ENCODE measurements at regions not wholly inside any gene's neighbourhood (a gene's known extent, or its start where the extent isn't known, plus 50 kb on each side); places are given as distances from the start of the nearest gene placed in this dataset.

DNA sequence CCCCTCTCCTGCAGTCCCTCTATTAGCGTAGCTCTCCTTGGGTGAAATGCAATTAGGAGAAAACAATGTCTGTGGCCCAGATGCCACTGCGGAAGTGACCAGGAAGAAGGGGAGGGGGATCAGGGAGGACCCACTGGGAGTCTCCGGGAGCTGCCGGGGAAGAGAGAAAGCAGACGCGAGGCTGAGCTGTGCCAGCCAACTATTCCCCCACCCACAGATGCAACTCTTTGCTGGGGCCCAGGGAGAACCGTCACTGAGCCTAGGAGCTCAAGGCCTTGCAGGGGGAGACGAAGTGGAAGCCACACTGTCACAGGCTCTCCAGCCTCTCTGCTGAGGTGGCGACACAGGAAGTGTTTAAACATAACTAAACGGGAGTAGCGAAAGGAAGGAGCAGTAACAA is 149.2 kb downstream of the BCOR start:
- Histone ChIP-seq H3K27ac (ENCODE audit: insufficient read depth, low read length) (no peak overlapping the region), H3K9ac (ENCODE audit: low read depth, low read length) (no peak overlapping the region)
- CTCF ChIA-PET: interaction anchor here (0.8 kb wide), 1 partner anchor 218 kb away, joined by 3 read pairs; no protein-coding TSS in a partner anchor

More for the DNA sequence above, 149.2 kb downstream of the BCOR start:
- BruUV-seq (replicated peaks): no TSS peak
- intact Hi-C loops (cut with micrococcal nuclease) (no loop called here), dilution Hi-C loops (cut with HindIII; ENCODE audit: low sequenced_read_pairs, unreplicated experiment) (no loop called here), in situ Hi-C loops (cut with MboI; ENCODE audit: low sequenced_read_pairs) (no loop called here)
- Histone ChIP-seq H2BK120ac (ENCODE audit: low read depth, low read length) (no peak overlapping the region), H2BK20ac (ENCODE audit: low read depth, low read length) (no peak overlapping the region), H3K14ac (replicated peaks; ENCODE audit: low read depth, low read length) (no peak overlapping the region), H4K91ac (ENCODE audit: insufficient read depth, low read depth, low read length) (no peak overlapping the region), H4K20me1 (ENCODE audit: insufficient read depth, low read length) (no peaks in the 10 kb centered on the region; the same call in 1 of the 2 replicates), H2BK15ac (ENCODE audit: low read depth, low read length) (no peak overlapping the region; the same call in 2 of the 3 replicates), H3K4me1 (ENCODE audit: control insufficient read depth, insufficient read depth, low read length) (0 out of 2 replicates have a peak, but pooled peaks cover 2% of the 10 kb centered on the region), H3K27me3 (ENCODE audit: control insufficient read depth, insufficient read depth, low read length) (peaks cover 22% of the 10 kb centered on the region), H3K36me3 (ENCODE audit: control insufficient read depth, insufficient read depth, low read length) (no peaks in the 10 kb centered on the region), H3K23ac (ENCODE audit: low read depth, low read length) (no peak overlapping the region), H4K5ac (ENCODE audit: low read depth, low read length) (no peak overlapping the region), H2AK5ac (ENCODE audit: low read depth, low read length) (no peak overlapping the region), H3K9me1 (ENCODE audit: insufficient read depth, low read length) (peaks cover 7% of the 10 kb centered on the region; the same call in 1 of the 2 replicates), H3K18ac (ENCODE audit: low read depth, low read length) (no peak overlapping the region), H3K9me3 (ENCODE audit: control insufficient read depth, insufficient read depth, low read length) (0 out of 2 replicates have a peak, but pooled peaks cover 3% of the 10 kb centered on the region), H2AK9ac (replicated peaks; ENCODE audit: low read depth, low read length, poor library complexity) (no peak overlapping the region), H4K8ac (ENCODE audit: low read depth in 2 of 2, low read length in 2 of 2) (no peak overlapping the region), H2BK5ac (ENCODE audit: low read depth, low read length, poor library complexity, severe bottlenecking) (no peak overlapping the region), H3K79me1 (ENCODE audit: low read depth in 1 of 2, low read length in 2 of 2) (no peaks in the 10 kb centered on the region), H3K4me2 (ENCODE audit: low read depth, low read length) (no peak overlapping the region), H2AFZ (replicated peaks; ENCODE audit: low read length, poor library complexity) (no peak overlapping the region), H3K4me3 (ENCODE audit: insufficient read depth, low read depth, low read length) (no peak overlapping the region), H3K4ac (ENCODE audit: low read depth, low read length) (no peak overlapping the region), H3K56ac (ENCODE audit: extremely low read depth, insufficient read depth, low read length) (no peak overlapping the region)
- TF ChIP-seq MXI1 (IDR thresholded peaks at IDR 0.05; ENCODE audit: borderline replicate concordance, low read depth, low read length): no peak
- TF ChIP-seq, protein P1, sequence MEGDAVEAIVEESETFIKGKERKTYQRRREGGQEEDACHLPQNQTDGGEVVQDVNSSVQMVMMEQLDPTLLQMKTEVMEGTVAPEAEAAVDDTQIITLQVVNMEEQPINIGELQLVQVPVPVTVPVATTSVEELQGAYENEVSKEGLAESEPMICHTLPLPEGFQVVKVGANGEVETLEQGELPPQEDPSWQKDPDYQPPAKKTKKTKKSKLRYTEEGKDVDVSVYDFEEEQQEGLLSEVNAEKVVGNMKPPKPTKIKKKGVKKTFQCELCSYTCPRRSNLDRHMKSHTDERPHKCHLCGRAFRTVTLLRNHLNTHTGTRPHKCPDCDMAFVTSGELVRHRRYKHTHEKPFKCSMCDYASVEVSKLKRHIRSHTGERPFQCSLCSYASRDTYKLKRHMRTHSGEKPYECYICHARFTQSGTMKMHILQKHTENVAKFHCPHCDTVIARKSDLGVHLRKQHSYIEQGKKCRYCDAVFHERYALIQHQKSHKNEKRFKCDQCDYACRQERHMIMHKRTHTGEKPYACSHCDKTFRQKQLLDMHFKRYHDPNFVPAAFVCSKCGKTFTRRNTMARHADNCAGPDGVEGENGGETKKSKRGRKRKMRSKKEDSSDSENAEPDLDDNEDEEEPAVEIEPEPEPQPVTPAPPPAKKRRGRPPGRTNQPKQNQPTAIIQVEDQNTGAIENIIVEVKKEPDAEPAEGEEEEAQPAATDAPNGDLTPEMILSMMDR (conservative IDR thresholded peaks at IDR 0.05; ENCODE audit: low read depth, low read length): no peak
- TF ChIP-seq POLR2A (IDR thresholded peaks at IDR 0.05; ENCODE audit: low read depth, low read length): no peak
- TF ChIP-seq CEBPB (IDR thresholded peaks at IDR 0.05; ENCODE audit: low read depth, low read length): no peak
- no peak for TF ChIP-seq CHD1 (IDR thresholded peaks at IDR 0.05; ENCODE audit: low read depth, low read length)
- TF ChIP-seq, protein P2, sequence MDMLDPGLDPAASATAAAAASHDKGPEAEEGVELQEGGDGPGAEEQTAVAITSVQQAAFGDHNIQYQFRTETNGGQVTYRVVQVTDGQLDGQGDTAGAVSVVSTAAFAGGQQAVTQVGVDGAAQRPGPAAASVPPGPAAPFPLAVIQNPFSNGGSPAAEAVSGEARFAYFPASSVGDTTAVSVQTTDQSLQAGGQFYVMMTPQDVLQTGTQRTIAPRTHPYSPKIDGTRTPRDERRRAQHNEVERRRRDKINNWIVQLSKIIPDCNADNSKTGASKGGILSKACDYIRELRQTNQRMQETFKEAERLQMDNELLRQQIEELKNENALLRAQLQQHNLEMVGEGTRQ (IDR thresholded peaks at IDR 0.05; ENCODE audit: low read depth, low read length): no peak
- TF ChIP-seq SMC3 (IDR thresholded peaks at IDR 0.05; ENCODE audit: low read depth, low read length): no peak
- no peak for TF ChIP-seq RCOR1 (IDR thresholded peaks at IDR 0.05; ENCODE audit: insufficient replicate concordance, low read length)
- no peak for TF ChIP-seq RAD21 (IDR thresholded peaks at IDR 0.05; ENCODE audit: low read length)
- no peak for TF ChIP-seq FOS (IDR thresholded peaks at IDR 0.05; ENCODE audit: low read depth, low read length)
- TF ChIP-seq MAZ (IDR thresholded peaks at IDR 0.05; ENCODE audit: borderline replicate concordance, low read depth, low read length): no peak
- no peak for TF ChIP-seq MAFK (IDR thresholded peaks at IDR 0.05; ENCODE audit: low read depth, low read length)
- TF ChIP-seq NFE2L2 (IDR thresholded peaks at IDR 0.05; ENCODE audit: low read depth, low read length): no peak
- TF ChIP-seq, protein P3, sequence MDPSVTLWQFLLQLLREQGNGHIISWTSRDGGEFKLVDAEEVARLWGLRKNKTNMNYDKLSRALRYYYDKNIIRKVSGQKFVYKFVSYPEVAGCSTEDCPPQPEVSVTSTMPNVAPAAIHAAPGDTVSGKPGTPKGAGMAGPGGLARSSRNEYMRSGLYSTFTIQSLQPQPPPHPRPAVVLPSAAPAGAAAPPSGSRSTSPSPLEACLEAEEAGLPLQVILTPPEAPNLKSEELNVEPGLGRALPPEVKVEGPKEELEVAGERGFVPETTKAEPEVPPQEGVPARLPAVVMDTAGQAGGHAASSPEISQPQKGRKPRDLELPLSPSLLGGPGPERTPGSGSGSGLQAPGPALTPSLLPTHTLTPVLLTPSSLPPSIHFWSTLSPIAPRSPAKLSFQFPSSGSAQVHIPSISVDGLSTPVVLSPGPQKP (IDR thresholded peaks at IDR 0.05; ENCODE audit: borderline replicate concordance, low read depth, low read length): no peak
- TF ChIP-seq RFX5 (IDR thresholded peaks at IDR 0.05; ENCODE audit: low read depth, low read length): no peak
- DNase-seq: no peak
- no peak for ATAC-seq (ENCODE audit: low read depth)
- WGBS, 2 experiments (ENCODE audit: extremely low coverage in 2 of 2, insufficient read length in 1 of 2): no CpG with 5 or more reads among the region's 11 CpGs
- POLR2A ChIA-PET (ENCODE audit: unreplicated experiment): interaction anchor here (0.6 kb wide), 1 partner anchor 167 kb away, joined by 4 read pairs; no protein-coding TSS in a partner anchor

All from IMR-90 (cell line).